ENCODE measurements at regions not wholly inside any gene's neighbourhood (a gene's known extent, or its start where the extent isn't known, plus 50 kb on each side); places are given as distances from the start of the nearest gene placed in this dataset.

GRCh38 chr13:26951581-26952177 is 191.1 kb upstream of the GPR12 start:
- TF ChIP-seq, protein P1, sequence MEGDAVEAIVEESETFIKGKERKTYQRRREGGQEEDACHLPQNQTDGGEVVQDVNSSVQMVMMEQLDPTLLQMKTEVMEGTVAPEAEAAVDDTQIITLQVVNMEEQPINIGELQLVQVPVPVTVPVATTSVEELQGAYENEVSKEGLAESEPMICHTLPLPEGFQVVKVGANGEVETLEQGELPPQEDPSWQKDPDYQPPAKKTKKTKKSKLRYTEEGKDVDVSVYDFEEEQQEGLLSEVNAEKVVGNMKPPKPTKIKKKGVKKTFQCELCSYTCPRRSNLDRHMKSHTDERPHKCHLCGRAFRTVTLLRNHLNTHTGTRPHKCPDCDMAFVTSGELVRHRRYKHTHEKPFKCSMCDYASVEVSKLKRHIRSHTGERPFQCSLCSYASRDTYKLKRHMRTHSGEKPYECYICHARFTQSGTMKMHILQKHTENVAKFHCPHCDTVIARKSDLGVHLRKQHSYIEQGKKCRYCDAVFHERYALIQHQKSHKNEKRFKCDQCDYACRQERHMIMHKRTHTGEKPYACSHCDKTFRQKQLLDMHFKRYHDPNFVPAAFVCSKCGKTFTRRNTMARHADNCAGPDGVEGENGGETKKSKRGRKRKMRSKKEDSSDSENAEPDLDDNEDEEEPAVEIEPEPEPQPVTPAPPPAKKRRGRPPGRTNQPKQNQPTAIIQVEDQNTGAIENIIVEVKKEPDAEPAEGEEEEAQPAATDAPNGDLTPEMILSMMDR (IDR thresholded peaks at IDR 0.05 in 8 of 11, conservative IDR thresholded peaks at IDR 0.05 in 3 of 11): no peak
- TF ChIP-seq POLR2A (IDR thresholded peaks at IDR 0.05): no peak
